Smooth muscle cell (in vitro differentiated cells): ENCODE measurements at regions not wholly inside any gene's neighbourhood (a gene's known extent, or its start where the extent isn't known, plus 50 kb on each side); places are given as distances from the start of the nearest gene placed in this dataset.
"Not testable (repeated sequence)": the region's sequence is repeated elsewhere in the genome, so short reads cannot be mapped to it uniquely, and the experiment has no call there.

Experiments used
- DNase-seq: peaks from one replicate; lab custom pipeline; 2025; ENCODE audit not compliant: unreplicated experiment; lab: John Stamatoyannopoulos, UW
- H2AFZ ChIP-seq: fragments of 200-600 bp; sonication (generic); 2 replicates; pipeline ENCODE4 v1.6.0; 2016; ENCODE audit warnings: antibody characterized with exemption, low read depth, mild to moderate bottlenecking
- H3F3A ChIP-seq: fragments of 200-600 bp; sonication (generic); 2 replicates; pipeline ENCODE4 v1.6.0; 2017; ENCODE audit warnings: antibody characterized with exemption, low read depth
- H3K27ac ChIP-seq: fragments of 200-600 bp; sonication (generic); 2 replicates; pipeline ENCODE4 v1.5.1; 2016; ENCODE audit warnings: low read depth, mild to moderate bottlenecking
- H3K27me3 ChIP-seq: fragments of 200-600 bp; sonication (generic); 2 replicates; pipeline ENCODE4 v1.6.1; 2016; ENCODE audit warnings: low read depth, mild to moderate bottlenecking
- H3K36me3 ChIP-seq: fragments of 200-600 bp; sonication (generic); 2 replicates; pipeline ENCODE4 v1.5.1; 2016; ENCODE audit warnings: low read depth
- H3K4me1 ChIP-seq: fragments of 200-600 bp; sonication (generic); 2 replicates; pipeline ENCODE4 v1.5.1; 2016; ENCODE audit warnings: low read depth
- H3K4me2 ChIP-seq: fragments of 200-600 bp; sonication (generic); 2 replicates; pipeline ENCODE4 v1.6.0; 2016; ENCODE audit warnings: mild to moderate bottlenecking
- H3K4me3 ChIP-seq: fragments of 200-600 bp; sonication (generic); 2 replicates; pipeline ENCODE4 v1.5.1; 2016; ENCODE audit warnings: mild to moderate bottlenecking
- H3K79me2 ChIP-seq: fragments of 200-600 bp; sonication (generic); 2 replicates; pipeline ENCODE4 v1.6.0; 2016; ENCODE audit warnings: low read depth, mild to moderate bottlenecking
- H3K9ac ChIP-seq: fragments of 200-600 bp; sonication (generic); 2 replicates; pipeline ENCODE4 v1.6.0; 2016; ENCODE audit warnings: low read depth
- H3K9me3 ChIP-seq: fragments of 200-600 bp; sonication (generic); replicated peaks from 2 replicates; pipeline ENCODE4 v1.5.1; 2016; ENCODE audit warnings: low read depth
- H4K20me1 ChIP-seq: fragments of 200-600 bp; sonication (generic); 2 replicates; pipeline ENCODE4 v1.6.0; 2016; ENCODE audit warnings: low read depth
- CTCF ChIP-seq: fragments of 200-600 bp; sonication (generic); IDR thresholded peaks from 2 replicates; pipeline ENCODE4 v1.5.1; 2017; ENCODE audit warnings: borderline replicate concordance, mild to moderate bottlenecking, antibody characterized with exemption; ENCODE audit not compliant: insufficient read depth, poor library complexity, severe bottlenecking
- WGBS: methylation state at CpG from one replicate; pipeline ENCODE4 v1.1.7; 2016; ENCODE audit warnings: low lambda C conversion rate; 5-methylcytosine and 5-hydroxymethylcytosine counted together

GRCh38 chr6:84635081-84635761, 129.2 kb downstream of the TBX18 start:
- TF ChIP-seq CTCF = no peak
- 29% methylated on average over 4 of the region's 4 CpGs for WGBS
- H3F3A ChIP-seq = peaks cover 3% of the 10 kb centered on the region
- DNase-seq = no peak
- H3K9me3 ChIP-seq = no peaks in the 10 kb centered on the region
- H4K20me1 ChIP-seq = no peaks in the 10 kb centered on the region
- H3K4me1 ChIP-seq = no peaks in the 10 kb centered on the region
- H3K27ac ChIP-seq = peak overlapping the region; percentile 72
- peak overlapping the region; percentile 68 for H3K4me2 ChIP-seq
- no peak overlapping the region for H3K4me3 ChIP-seq
- no peaks in the 10 kb centered on the region for H3K27me3 ChIP-seq
- H3K36me3 ChIP-seq = no peaks in the 10 kb centered on the region
- H2AFZ ChIP-seq = peak overlapping the region; percentile 71
- H3K79me2 ChIP-seq = no peaks in the 10 kb centered on the region
- no peak overlapping the region for H3K9ac ChIP-seq

DNA sequence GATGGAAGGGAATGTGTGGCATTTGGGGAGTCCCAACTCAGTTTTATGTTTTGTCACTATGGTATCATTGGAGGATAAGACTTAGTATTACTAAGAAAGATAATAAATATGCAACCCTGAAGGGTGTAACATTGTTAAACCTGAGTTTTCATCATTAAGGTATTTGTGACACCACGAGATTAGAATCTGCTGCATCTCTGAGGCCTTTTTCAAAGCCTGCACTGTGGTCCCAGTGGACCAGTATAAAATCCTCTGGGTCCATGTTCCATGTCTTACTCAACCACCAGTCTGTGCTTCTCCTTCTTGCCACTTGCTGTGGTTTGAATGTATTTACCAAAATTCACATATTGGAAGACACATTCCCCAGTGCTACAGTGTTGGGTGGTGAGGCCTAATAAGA, 130.6 kb downstream of the TBX18 start:
- DNase-seq = no peak
- no peaks in the 10 kb centered on the region for H4K20me1 ChIP-seq
- H3F3A ChIP-seq = peaks cover 3% of the 10 kb centered on the region
- no peaks in the 10 kb centered on the region for H3K79me2 ChIP-seq
- TF ChIP-seq CTCF = no peak
- no peak overlapping the region for H3K9ac ChIP-seq
- no peaks in the 10 kb centered on the region for H3K4me1 ChIP-seq
- 81% methylated on average over 1 of the region's 1 CpG for WGBS
- H3K4me3 ChIP-seq = no peak overlapping the region
- H3K27ac ChIP-seq = no peak overlapping the region
- H2AFZ ChIP-seq = no peak overlapping the region
- no peaks in the 10 kb centered on the region for H3K9me3 ChIP-seq
- no peak overlapping the region for H3K4me2 ChIP-seq
- H3K36me3 ChIP-seq = no peaks in the 10 kb centered on the region
- no peaks in the 10 kb centered on the region for H3K27me3 ChIP-seq

- not testable (repeated sequence) for H3K79me2 ChIP-seq, H3K4me3 ChIP-seq, H3K4me2 ChIP-seq, H3K27me3 ChIP-seq, H3K9me3 ChIP-seq, H2AFZ ChIP-seq, H3K4me1 ChIP-seq, H3K27ac ChIP-seq, H3K36me3 ChIP-seq, H3F3A ChIP-seq, DNase-seq, H4K20me1 ChIP-seq, H3K9ac ChIP-seq
- WGBS = 83% methylated on average over 14 of the region's 14 CpGs
These were observed 137.9 kb downstream of the TBX18 start for GRCh38 chr6:84626527-84626926.

GRCh38 chr6:84625506-84625905, 138.9 kb downstream of the TBX18 start:
- H3K4me2 ChIP-seq = peak overlapping the region; percentile 40
- H3K27me3 ChIP-seq = no peaks in the 10 kb centered on the region
- no peaks in the 10 kb centered on the region for H3K9me3 ChIP-seq
- H2AFZ ChIP-seq = no peak overlapping the region
- no peaks in the 10 kb centered on the region for H4K20me1 ChIP-seq
- no peak for DNase-seq
- peak overlapping the region; percentile 77 for H3K27ac ChIP-seq
- H3K4me3 ChIP-seq = no peak overlapping the region
- H3K79me2 ChIP-seq = no peaks in the 10 kb centered on the region
- peaks cover 5% of the 10 kb centered on the region for H3K4me1 ChIP-seq
- no peak for TF ChIP-seq CTCF
- no peaks in the 10 kb centered on the region for H3F3A ChIP-seq
- no peak overlapping the region for H3K9ac ChIP-seq
- no peaks in the 10 kb centered on the region for H3K36me3 ChIP-seq
